HepG2 (cell line): ENCODE measurements at regions not wholly inside any gene's neighbourhood (a gene's known extent, or its start where the extent isn't known, plus 50 kb on each side); places are given as distances from the start of the nearest gene placed in this dataset.
"Not testable (repeated sequence)": the region's sequence is repeated elsewhere in the genome, so short reads cannot be mapped to it uniquely, and the experiment has no call there.

Experiments used
- ATAC-seq: fragments of 200-7000 bp; cut with Tn5 transposase; 3 replicates; pipeline ENCODE4 v1.9.1; 2020; ENCODE audit warnings: mild to moderate bottlenecking, moderate library complexity
- BruUV-seq: library from RNA; stranded (reverse); fragments of 400-500 nt; replicated peaks from 2 replicates; lab custom pipeline; 2021; lab: Mats Ljungman, UMichigan
- CTCF ChIA-PET: fragments of 300-600 bp; formaldehyde crosslinking; extraction: SDS; loops from one replicate; lab custom pipeline; 2021; ENCODE audit warnings: low total read pairs, inconsistent platforms, low intra/inter-chr PET ratio; lab: Yijun Ruan, JAX
- POLR2A ChIA-PET: fragments of 350-600 bp; sonication (Branson Sonifier 250); formaldehyde crosslinking; loops from one replicate; lab custom pipeline; 2020; ENCODE audit warnings: antibody characterized with exemption, inconsistent platforms; lab: Yijun Ruan, JAX
- DNase-seq: peaks from one replicate; pipeline ENCODE4 v3.0.0-alpha.2; 2015; ENCODE audit warnings: low spot score
- FAIRE-seq: peaks from 3 replicates; lab custom pipeline; 2011; peaks lifted over from hg19 to GRCh38; lab: Jason Lieb, UNC
- H2AFZ ChIP-seq: one replicate; pipeline ENCODE4 v1.6.1; 2011; ENCODE audit warnings: low read length, inconsistent platforms
- H3K27ac ChIP-seq: fragments of 300-600 bp; 3 replicates; pipeline ENCODE4 v1.8.0; 2011; ENCODE audit warnings: mixed run types, mild to moderate bottlenecking, mixed read lengths, low read length, inconsistent platforms; ENCODE audit not compliant: insufficient read depth; ENCODE audit errors: extremely low read length
- H3K27me3 ChIP-seq, 2 experiments: fragments of 200-600 bp in 1 of 2; 2 replicates in 1 of 2; 3 replicates in 1 of 2; pipeline versions ENCODE4 v1.6.0 to v1.8.0; 2011; ENCODE audit warnings: low read length in 2 of 2, mild to moderate bottlenecking in 2 of 2, moderate library complexity in 2 of 2, inconsistent platforms in 1 of 2; ENCODE audit not compliant: insufficient read depth in 2 of 2, control insufficient read depth in 1 of 2
- H3K36me3 ChIP-seq, 2 experiments: fragments of 200-600 bp in 1 of 2; replicated peaks in 1 of 2; 2 replicates in 1 of 2; 3 replicates in 1 of 2; pipeline versions ENCODE4 v1.5.1 to v1.8.0; 2011; ENCODE audit warnings: low read length in 2 of 2, inconsistent platforms in 1 of 2; ENCODE audit not compliant: insufficient read depth in 2 of 2, control insufficient read depth in 1 of 2
- H3K4me1 ChIP-seq: 2 replicates; pipeline ENCODE4 v1.5.1; 2012; ENCODE audit warnings: low read length, inconsistent platforms; ENCODE audit not compliant: insufficient read depth
- H3K4me2 ChIP-seq: 2 replicates; pipeline ENCODE4 v1.6.0; 2011; ENCODE audit warnings: low read depth, low read length, inconsistent platforms
- H3K4me3 ChIP-seq, 3 experiments: fragments of 200-600 bp in 1 of 3; sonication (generic), shearing (Covaris generic) in 1 of 3; replicated peaks in 1 of 3; 2 replicates each; pipeline ENCODE4 v1.5.1; 2011 to 2016; ENCODE audit warnings: low read length in 3 of 3, inconsistent platforms in 2 of 3, low read depth in 2 of 3, mild to moderate bottlenecking in 2 of 3, control low read depth in 1 of 3, mixed read lengths in 1 of 3; ENCODE audit not compliant: insufficient read depth in 1 of 3
- H3K79me2 ChIP-seq: one replicate; pipeline ENCODE4 v1.6.1; 2011; ENCODE audit warnings: low read length, inconsistent platforms; ENCODE audit not compliant: insufficient read depth
- H3K9ac ChIP-seq: 2 replicates; pipeline ENCODE4 v1.6.0; 2011; ENCODE audit warnings: mild to moderate bottlenecking, low read depth, low read length, inconsistent platforms; ENCODE audit not compliant: insufficient read depth
- H3K9me3 ChIP-seq: 2 replicates; pipeline ENCODE4 v1.5.1; 2012; ENCODE audit warnings: mild to moderate bottlenecking, low read length
- H4K20me1 ChIP-seq: 2 replicates; pipeline ENCODE4 v1.6.0; 2011; ENCODE audit warnings: inconsistent platforms, mild to moderate bottlenecking, low read length, moderate library complexity; ENCODE audit not compliant: insufficient read depth
- CHCHD3 ChIP-seq: sonication (generic); formaldehyde crosslinking; IDR thresholded peaks from 2 replicates; pipeline ENCODE4 v1.8.0; 2022; ENCODE audit warnings: mild to moderate bottlenecking, missing genetic modification reagents, moderate library complexity
- HMGA1 ChIP-seq: sonication (generic); formaldehyde crosslinking; conservative IDR thresholded peaks from 2 replicates; pipeline ENCODE4 v1.4.0; 2020; ENCODE audit warnings: missing genetic modification reagents
- MATR3 ChIP-seq: sonication (generic); formaldehyde crosslinking; IDR thresholded peaks from 2 replicates; pipeline ENCODE4 v1.4.0; 2020; ENCODE audit warnings: missing genetic modification reagents
- NONO ChIP-seq, 2 experiments: fragments of 450-650 bp in 1 of 2; sonication (generic) in 1 of 2; formaldehyde crosslinking in 1 of 2; IDR thresholded peaks in 1 of 2; conservative IDR thresholded peaks in 1 of 2; 2 replicates each; pipeline versions ENCODE4 v1.6.1 to v1.8.0; 2017 to 2022; ENCODE audit warnings: mild to moderate bottlenecking in 1 of 2, missing genetic modification reagents in 1 of 2, moderate library complexity in 1 of 2
- SMC3 ChIP-seq: IDR thresholded peaks from 2 replicates; pipeline ENCODE4 v1.6.1; 2011; ENCODE audit warnings: low read length, improper control_type of control experiment
- WGBS: methylation state at CpG from one replicate; pipeline ENCODE4 v1.1.6; 2017; ENCODE audit warnings: low lambda C conversion rate; 5-methylcytosine and 5-hydroxymethylcytosine counted together
- in situ Hi-C: cut with HindIII; loops from 2 replicates; pipeline ENCODE4 v1.10.0; 2017; ENCODE audit warnings: low pct_unique_long_range_greater_than_20kb; ENCODE audit not compliant: extremely low pct_ligation_motif_present
- intact Hi-C: fragments of 100-400 bp; cut with micrococcal nuclease; formaldehyde crosslinking; loops from one replicate; pipeline ENCODE4 v1.10.0; 2022; ENCODE audit not compliant: unreplicated experiment
- TF ChIP-seq, protein P1 (sequence below): IDR thresholded peaks from 2 replicates; pipeline ENCODE4 v1.6.1; 2016
- TF ChIP-seq, protein P2 (sequence below): sonication (generic); formaldehyde crosslinking; IDR thresholded peaks from 2 replicates; pipeline ENCODE4 v1.4.0; 2020; ENCODE audit warnings: mild to moderate bottlenecking, missing genetic modification reagents
- TF ChIP-seq, protein P3 (sequence below), 2 experiments: sonication (generic) in 1 of 2; formaldehyde crosslinking in 1 of 2; IDR thresholded peaks; 2 replicates each; pipeline versions ENCODE4 v1.5.1 to v1.6.1; 2011 to 2020; ENCODE audit warnings: borderline replicate concordance in 1 of 2, low read depth in 1 of 2, low read length in 1 of 2, mild to moderate bottlenecking in 1 of 2, missing genetic modification reagents in 1 of 2, moderate library complexity in 1 of 2

DNA sequence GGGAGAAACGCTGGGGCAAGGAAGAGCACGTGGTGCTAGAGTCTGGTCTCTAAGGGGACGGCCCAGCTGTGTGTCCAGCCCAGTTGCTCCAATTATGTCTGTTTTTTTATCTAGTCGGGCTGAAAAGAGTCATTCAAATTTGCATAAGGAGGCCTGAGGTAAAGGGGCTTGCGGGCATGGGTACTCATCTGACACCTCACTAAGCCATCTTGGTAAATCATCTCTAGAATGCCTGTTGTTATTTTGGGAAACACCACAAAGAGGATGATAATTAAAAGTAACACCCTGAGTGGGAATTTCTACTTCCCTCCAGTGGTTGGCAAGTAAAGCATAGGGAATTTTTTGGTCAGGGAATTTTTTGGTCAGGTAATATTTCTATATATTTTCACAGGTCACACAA, 196.1 kb upstream of the ALG10B start:
- no TSS peak for BruUV-seq
- H3K9me3 ChIP-seq = peaks cover 17% of the 10 kb centered on the region
- H3K9ac ChIP-seq = no peak overlapping the region
- H3K4me2 ChIP-seq = no peak overlapping the region
- no peak for FAIRE-seq
- no peak overlapping the region for H2AFZ ChIP-seq
- H3K4me1 ChIP-seq = peaks cover 22% of the 10 kb centered on the region
- H3K27ac ChIP-seq = no peak overlapping the region
- WGBS = 54% methylated on average over 5 of the region's 5 CpGs
- no peak for DNase-seq
- POLR2A ChIA-PET = no interaction called here
- ATAC-seq = no peak
- TF ChIP-seq NONO (IDR thresholded peaks at IDR 0.05) = no peak
- no peak for TF ChIP-seq NONO (CRISPR knock-in tag; conservative IDR thresholded peaks at IDR 0.05)
- TF ChIP-seq, protein P1, sequence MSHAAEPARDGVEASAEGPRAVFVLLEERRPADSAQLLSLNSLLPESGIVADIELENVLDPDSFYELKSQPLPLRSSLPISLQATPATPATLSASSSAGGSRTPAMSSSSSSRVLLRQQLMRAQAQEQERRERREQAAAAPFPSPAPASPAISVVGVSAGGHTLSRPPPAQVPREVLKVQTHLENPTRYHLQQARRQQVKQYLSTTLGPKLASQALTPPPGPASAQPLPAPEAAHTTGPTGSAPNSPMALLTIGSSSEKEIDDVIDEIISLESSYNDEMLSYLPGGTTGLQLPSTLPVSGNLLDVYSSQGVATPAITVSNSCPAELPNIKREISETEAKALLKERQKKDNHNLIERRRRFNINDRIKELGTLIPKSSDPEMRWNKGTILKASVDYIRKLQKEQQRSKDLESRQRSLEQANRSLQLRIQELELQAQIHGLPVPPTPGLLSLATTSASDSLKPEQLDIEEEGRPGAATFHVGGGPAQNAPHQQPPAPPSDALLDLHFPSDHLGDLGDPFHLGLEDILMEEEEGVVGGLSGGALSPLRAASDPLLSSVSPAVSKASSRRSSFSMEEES (CRISPR knock-in tag) = no peak
- TF ChIP-seq HMGA1 (CRISPR knock-in tag) = no peak
- TF ChIP-seq CHCHD3 (CRISPR knock-in tag) = no peak
- no peak for TF ChIP-seq SMC3
- TF ChIP-seq, protein P2, sequence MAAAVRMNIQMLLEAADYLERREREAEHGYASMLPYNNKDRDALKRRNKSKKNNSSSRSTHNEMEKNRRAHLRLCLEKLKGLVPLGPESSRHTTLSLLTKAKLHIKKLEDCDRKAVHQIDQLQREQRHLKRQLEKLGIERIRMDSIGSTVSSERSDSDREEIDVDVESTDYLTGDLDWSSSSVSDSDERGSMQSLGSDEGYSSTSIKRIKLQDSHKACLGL (CRISPR knock-in tag) = no peak
- TF ChIP-seq, protein P3, sequence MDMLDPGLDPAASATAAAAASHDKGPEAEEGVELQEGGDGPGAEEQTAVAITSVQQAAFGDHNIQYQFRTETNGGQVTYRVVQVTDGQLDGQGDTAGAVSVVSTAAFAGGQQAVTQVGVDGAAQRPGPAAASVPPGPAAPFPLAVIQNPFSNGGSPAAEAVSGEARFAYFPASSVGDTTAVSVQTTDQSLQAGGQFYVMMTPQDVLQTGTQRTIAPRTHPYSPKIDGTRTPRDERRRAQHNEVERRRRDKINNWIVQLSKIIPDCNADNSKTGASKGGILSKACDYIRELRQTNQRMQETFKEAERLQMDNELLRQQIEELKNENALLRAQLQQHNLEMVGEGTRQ (IDR thresholded peaks at IDR 0.05; ENCODE audit: low read depth, low read length) = no peak
- TF ChIP-seq, protein P3 (CRISPR knock-in tag; IDR thresholded peaks at IDR 0.05; ENCODE audit: borderline replicate concordance) = no peak
- TF ChIP-seq MATR3 (CRISPR knock-in tag) = no peak
- intact Hi-C loops = no loop called here
- H4K20me1 ChIP-seq = no peaks in the 10 kb centered on the region
- no peak overlapping the region for H3K4me3 ChIP-seq
- H3K27me3 ChIP-seq = no peaks in the 10 kb centered on the region; a peak in 1 of 5 replicates
- CTCF ChIA-PET = no interaction called here
- no peaks in the 10 kb centered on the region for H3K36me3 ChIP-seq
- H3K79me2 ChIP-seq = no peaks in the 10 kb centered on the region
- in situ Hi-C loops = no loop called here

DNA sequence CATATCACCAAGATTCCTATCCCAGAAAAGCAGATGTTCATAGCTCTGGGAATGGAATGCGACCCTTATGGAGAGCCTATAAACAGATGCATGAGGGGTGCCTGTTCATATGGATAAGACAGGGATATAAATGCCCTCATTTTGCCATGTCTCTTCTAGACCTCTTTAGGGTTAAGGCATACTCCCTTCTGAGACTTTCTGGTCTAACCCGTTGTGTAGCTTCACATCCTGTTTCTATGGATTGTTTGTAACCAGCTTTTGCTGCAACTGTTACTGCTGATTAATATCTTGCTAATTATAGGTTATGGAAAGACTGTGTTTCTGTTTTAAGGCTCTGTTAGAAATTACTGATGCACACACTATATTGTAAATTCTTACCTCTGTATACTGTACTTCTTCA, 193.5 kb upstream of the ALG10B start:
- BruUV-seq, CTCF ChIA-PET, H2AFZ ChIP-seq, DNase-seq, H3K27ac ChIP-seq, H3K27me3 ChIP-seq, intact Hi-C loops, FAIRE-seq, H3K36me3 ChIP-seq, H3K79me2 ChIP-seq, in situ Hi-C loops, H3K4me2 ChIP-seq, H4K20me1 ChIP-seq, H3K4me3 ChIP-seq, H3K9ac ChIP-seq, ATAC-seq, POLR2A ChIA-PET: not testable (repeated sequence)
- peaks cover 29% of the 10 kb centered on the region for H3K4me1 ChIP-seq
- 79% methylated on average over 2 of the region's 2 CpGs for WGBS
- H3K9me3 ChIP-seq = peaks cover 17% of the 10 kb centered on the region
